B cell (primary cell): ENCODE measurements at regions not wholly inside any gene's neighbourhood (a gene's known extent, or its start where the extent isn't known, plus 50 kb on each side); places are given as distances from the start of the nearest gene placed in this dataset.

Source experiments
- EZH2 ChIP-seq: IDR thresholded peaks from 2 replicates; pipeline ENCODE4 v1.6.1; 2012; ENCODE audit warnings: borderline replicate concordance, low read depth, mild to moderate bottlenecking, moderate library complexity, low read length; ENCODE audit not compliant: insufficient read depth, poor library complexity, severe bottlenecking
- TF ChIP-seq, protein P1 (sequence below): fragments of 200-600 bp; IDR thresholded peaks from one replicate; pipeline ENCODE4 v1.8.0; 2022; ENCODE audit warnings: antibody characterized with exemption, mild to moderate bottlenecking

- TF ChIP-seq, protein P1, sequence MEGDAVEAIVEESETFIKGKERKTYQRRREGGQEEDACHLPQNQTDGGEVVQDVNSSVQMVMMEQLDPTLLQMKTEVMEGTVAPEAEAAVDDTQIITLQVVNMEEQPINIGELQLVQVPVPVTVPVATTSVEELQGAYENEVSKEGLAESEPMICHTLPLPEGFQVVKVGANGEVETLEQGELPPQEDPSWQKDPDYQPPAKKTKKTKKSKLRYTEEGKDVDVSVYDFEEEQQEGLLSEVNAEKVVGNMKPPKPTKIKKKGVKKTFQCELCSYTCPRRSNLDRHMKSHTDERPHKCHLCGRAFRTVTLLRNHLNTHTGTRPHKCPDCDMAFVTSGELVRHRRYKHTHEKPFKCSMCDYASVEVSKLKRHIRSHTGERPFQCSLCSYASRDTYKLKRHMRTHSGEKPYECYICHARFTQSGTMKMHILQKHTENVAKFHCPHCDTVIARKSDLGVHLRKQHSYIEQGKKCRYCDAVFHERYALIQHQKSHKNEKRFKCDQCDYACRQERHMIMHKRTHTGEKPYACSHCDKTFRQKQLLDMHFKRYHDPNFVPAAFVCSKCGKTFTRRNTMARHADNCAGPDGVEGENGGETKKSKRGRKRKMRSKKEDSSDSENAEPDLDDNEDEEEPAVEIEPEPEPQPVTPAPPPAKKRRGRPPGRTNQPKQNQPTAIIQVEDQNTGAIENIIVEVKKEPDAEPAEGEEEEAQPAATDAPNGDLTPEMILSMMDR = no peak
- no peak for TF ChIP-seq EZH2
These were observed 332.1 kb downstream of the BMPER start for GRCh38 chr7:34237493-34237849.
